GM12891 (cell line): ENCODE measurements at regions not wholly inside any gene's neighbourhood (a gene's known extent, or its start where the extent isn't known, plus 50 kb on each side); places are given as distances from the start of the nearest gene placed in this dataset.

ENCODE experiments used
- PAX5 ChIP-seq: IDR thresholded peaks from 2 replicates; pipeline ENCODE4 v1.6.1; 2011; ENCODE audit warnings: low read length, moderate library complexity, mild to moderate bottlenecking; ENCODE audit not compliant: insufficient read depth, severe bottlenecking
- POLR2A ChIP-seq: IDR thresholded peaks from 2 replicates; pipeline ENCODE4 v1.6.1; 2011; ENCODE audit warnings: low read depth, low read length, control low read depth
- POLR2AphosphoS5 ChIP-seq: IDR thresholded peaks from 2 replicates; pipeline ENCODE4 v1.6.1; 2011; ENCODE audit warnings: low read depth, low read length, control low read depth

DNA sequence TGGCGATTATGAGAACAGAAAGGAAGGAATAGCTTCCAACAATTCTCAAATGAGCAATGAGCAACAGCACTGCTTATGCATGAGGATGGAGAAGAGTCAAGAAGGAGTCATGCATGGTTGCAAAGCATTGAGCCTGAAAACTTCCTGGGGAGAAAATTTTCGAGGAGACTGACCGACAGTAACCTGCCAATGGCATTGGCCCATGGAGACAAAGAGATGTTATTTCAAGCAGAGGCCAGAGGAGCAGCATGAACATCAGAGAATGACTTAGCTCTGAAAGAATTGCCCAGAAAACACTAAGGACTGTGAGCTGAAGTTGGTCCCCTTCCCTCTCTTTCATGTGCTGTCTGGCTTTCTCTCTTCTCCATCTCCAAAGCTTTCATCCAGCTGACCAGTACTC is 343.4 kb downstream of the ADAMTS20 start:
- TF ChIP-seq POLR2AphosphoS5 (no peak), PAX5 (no peak), POLR2A (no peak)
